Right atrium auricular region (tissue), 2 donors: ENCODE measurements at regions not wholly inside any gene's neighbourhood (a gene's known extent, or its start where the extent isn't known, plus 50 kb on each side); places are given as distances from the start of the nearest gene placed in this dataset.

Experiments used
- DNase-seq: peaks from one replicate; pipeline ENCODE4 v3.0.0-alpha.2; 2019; ENCODE audit warnings: low spot score
- H3K27ac ChIP-seq, 2 donors: fragments of 200-600 bp; sonication (generic); 1 replicate in 1 of 2; 2 replicates in 1 of 2; pipeline ENCODE4 v1.5.1; 2016 to 2019
- H3K27me3 ChIP-seq, 2 donors: fragments of 200-600 bp; sonication (generic); one replicate each; pipeline versions ENCODE4 v1.5.1 to v1.6.0; 2017 to 2019
- H3K36me3 ChIP-seq: fragments of 200-600 bp; sonication (generic); one replicate; pipeline ENCODE4 v1.5.1; 2016
- H3K4me1 ChIP-seq, 2 donors: fragments of 200-600 bp; sonication (generic); one replicate each; pipeline versions ENCODE4 v1.5.1 to v1.6.0; 2017 to 2019
- H3K4me3 ChIP-seq, 2 donors: fragments of 200-600 bp; sonication (generic); 1 replicate in 1 of 2; 2 replicates in 1 of 2; pipeline ENCODE4 v1.5.1; 2017 to 2019; ENCODE audit warnings: mild to moderate bottlenecking in 1 of 2, moderate library complexity in 1 of 2
- H3K9me3 ChIP-seq, 2 donors: fragments of 200-600 bp; sonication (generic); one replicate each; pipeline ENCODE4 v1.5.1; 2019
- TF ChIP-seq, protein P1 (sequence below), 2 donors: fragments of 200-600 bp; sonication (generic); IDR thresholded peaks; one replicate each; pipeline ENCODE4 v1.5.1; 2019; ENCODE audit warnings: antibody characterized with exemption in 2 of 2

DNA sequence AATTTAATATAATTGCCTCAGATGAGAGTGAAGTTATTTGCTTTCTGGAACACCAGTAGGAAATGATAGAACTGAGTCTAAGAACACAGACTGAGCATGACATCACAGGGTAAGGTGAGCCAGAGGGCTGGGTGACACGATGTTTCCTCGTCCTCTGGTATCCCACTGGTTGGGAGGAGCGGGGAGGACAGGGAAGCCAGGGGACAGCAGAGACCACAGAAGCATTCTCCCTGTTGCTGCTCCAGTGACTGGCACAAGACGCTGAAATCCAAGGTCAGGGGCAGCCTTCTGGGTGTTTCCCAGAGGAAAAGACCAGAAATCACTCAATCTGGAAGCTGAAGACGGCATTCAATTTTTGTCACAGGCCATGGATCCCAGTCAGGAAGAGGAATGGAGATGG is 363.4 kb upstream of the SOX11 start:
- H3K4me3 ChIP-seq = no peak overlapping the region
- H3K27me3 ChIP-seq = no peaks in the 10 kb centered on the region
- TF ChIP-seq, protein P1, sequence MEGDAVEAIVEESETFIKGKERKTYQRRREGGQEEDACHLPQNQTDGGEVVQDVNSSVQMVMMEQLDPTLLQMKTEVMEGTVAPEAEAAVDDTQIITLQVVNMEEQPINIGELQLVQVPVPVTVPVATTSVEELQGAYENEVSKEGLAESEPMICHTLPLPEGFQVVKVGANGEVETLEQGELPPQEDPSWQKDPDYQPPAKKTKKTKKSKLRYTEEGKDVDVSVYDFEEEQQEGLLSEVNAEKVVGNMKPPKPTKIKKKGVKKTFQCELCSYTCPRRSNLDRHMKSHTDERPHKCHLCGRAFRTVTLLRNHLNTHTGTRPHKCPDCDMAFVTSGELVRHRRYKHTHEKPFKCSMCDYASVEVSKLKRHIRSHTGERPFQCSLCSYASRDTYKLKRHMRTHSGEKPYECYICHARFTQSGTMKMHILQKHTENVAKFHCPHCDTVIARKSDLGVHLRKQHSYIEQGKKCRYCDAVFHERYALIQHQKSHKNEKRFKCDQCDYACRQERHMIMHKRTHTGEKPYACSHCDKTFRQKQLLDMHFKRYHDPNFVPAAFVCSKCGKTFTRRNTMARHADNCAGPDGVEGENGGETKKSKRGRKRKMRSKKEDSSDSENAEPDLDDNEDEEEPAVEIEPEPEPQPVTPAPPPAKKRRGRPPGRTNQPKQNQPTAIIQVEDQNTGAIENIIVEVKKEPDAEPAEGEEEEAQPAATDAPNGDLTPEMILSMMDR (IDR thresholded peaks at IDR 0.05) = peak in 1 of 2 donors; percentile 23
- H3K4me1 ChIP-seq = no peaks in the 10 kb centered on the region
- H3K9me3 ChIP-seq = no peaks in the 10 kb centered on the region
- no peak overlapping the region for H3K27ac ChIP-seq
- no peaks in the 10 kb centered on the region for H3K36me3 ChIP-seq
- no peak for DNase-seq

DNA sequence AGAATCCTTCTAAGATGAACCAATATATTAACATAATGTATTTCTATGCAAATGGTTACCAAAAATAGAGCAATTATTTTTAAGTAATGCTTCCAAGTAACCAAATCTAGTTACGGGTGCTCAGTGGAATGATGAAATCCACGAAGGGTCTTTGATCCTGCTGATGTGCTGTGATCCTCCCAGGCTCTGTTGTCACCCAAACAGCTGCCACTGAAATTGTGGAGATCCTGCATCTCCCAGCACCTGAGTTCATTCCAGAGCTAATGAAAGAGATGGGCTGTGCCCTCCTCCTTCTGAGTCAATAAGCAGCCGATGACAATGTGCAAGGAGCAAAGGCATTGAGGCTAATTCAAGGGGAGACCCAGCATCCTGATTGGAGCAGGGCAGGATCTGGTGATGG is 362.4 kb upstream of the SOX11 start:
- Histone ChIP-seq H3K4me1 (no peaks in the 10 kb centered on the region), H3K27ac (no peak overlapping the region), H3K4me3 (no peak overlapping the region), H3K9me3 (no peaks in the 10 kb centered on the region), H3K27me3 (no peaks in the 10 kb centered on the region), H3K36me3 (no peaks in the 10 kb centered on the region)
- TF ChIP-seq, protein P1 (IDR thresholded peaks at IDR 0.05) = no peak
- DNase-seq = no peak

DNA sequence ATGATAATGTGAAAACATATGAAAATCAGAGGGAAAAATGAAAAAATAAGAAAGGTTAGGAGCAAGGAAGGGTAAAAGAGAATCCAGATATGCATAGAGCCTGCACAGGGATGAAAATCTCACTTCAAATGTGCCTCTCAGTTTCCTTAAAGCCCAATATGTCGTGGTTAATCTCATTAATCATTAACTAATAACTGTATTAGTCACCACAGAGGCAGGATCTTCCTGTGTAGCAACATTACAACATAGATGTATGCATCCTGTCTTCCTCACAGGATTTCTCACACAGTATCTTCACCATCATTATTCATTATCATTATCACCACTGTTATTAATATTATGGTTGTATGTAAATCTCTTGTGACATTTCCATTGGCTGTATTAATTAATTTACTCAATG is 361.2 kb upstream of the SOX11 start:
- no peak for DNase-seq
- Histone ChIP-seq H3K9me3 (no peaks in the 10 kb centered on the region), H3K27ac (no peak overlapping the region), H3K4me1 (no peaks in the 10 kb centered on the region), H3K4me3 (no peak overlapping the region), H3K27me3 (no peaks in the 10 kb centered on the region), H3K36me3 (no peaks in the 10 kb centered on the region)
- TF ChIP-seq, protein P1 (IDR thresholded peaks at IDR 0.05) = no peak

DNA sequence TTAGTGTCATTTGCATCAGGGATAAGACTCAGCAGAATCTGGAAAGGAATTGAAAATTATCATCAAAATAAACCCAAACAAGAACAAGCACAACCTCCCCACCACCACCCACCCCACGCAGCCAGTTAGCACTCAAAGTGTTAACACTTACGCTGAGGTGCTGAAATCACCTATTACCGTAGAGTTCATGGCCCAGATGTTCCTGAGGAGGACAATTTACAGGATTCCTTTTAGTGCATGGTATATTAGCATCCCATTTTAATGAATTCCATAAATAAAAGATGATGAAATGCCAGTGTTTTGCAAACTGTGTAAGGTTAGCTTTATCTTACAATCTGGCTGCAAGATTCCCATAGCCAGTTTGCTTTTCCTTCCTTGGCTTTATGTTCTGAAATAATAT is 359.3 kb upstream of the SOX11 start:
- TF ChIP-seq, protein P1 (IDR thresholded peaks at IDR 0.05) = no peak
- Histone ChIP-seq H3K36me3 (no peaks in the 10 kb centered on the region), H3K27ac (no peak overlapping the region), H3K4me3 (no peak overlapping the region), H3K4me1 (no peaks in the 10 kb centered on the region), H3K27me3 (no peaks in the 10 kb centered on the region), H3K9me3 (no peaks in the 10 kb centered on the region)
- DNase-seq = no peak

DNA sequence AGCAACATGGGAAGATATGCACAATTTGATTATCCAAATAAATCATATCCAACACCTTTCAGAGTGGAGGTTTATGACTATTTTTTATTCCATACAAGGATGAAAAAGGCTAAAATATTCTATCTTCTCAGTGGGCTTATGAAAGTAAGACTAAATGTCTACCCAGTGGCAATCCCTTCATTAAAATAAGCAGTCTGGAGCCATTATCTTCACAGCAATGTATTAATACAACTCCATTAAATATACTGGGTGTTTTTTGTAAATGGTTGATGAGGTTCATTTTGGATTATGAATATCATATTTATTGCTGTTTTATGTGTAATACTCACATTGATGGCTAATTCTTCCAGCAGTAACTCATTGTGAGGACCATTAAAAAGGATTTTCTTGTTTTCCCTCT is 352.7 kb upstream of the SOX11 start:
- H3K4me3 ChIP-seq = no peak overlapping the region
- TF ChIP-seq, protein P1 (IDR thresholded peaks at IDR 0.05) = no peak
- no peak for DNase-seq
- H3K4me1 ChIP-seq = no peaks in the 10 kb centered on the region
- no peaks in the 10 kb centered on the region for H3K27me3 ChIP-seq
- no peaks in the 10 kb centered on the region for H3K36me3 ChIP-seq
- H3K27ac ChIP-seq = no peak overlapping the region
- H3K9me3 ChIP-seq = no peaks in the 10 kb centered on the region

DNA sequence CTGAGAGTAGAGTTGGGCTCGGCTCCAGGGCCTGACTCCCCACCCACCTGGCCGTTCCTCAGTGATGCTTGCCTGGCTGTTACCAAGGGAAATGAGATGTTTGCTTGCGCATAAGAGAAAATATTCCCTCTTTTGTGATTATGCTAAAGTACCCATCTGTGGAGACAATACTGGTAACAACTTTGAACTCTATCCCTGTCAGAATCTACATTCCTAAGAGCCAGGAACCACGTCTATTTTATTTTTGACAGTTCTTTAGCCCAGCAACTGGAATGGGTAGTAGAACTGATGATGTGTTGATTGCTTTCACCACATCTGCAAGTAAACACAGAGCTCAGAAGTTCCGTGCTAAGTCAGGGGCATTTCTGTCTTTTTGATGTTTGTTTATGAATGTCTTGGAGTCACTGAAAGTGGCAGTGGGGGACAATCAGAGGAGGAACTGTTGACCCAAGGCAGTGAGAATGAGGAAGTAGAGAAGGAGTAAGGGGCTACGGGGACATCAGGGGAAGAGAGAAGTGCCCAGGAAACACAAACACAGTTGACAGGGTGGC is 348.3 kb upstream of the SOX11 start:
- TF ChIP-seq, protein P1 (IDR thresholded peaks at IDR 0.05) = no peak
- no peaks in the 10 kb centered on the region for H3K4me1 ChIP-seq
- no peaks in the 10 kb centered on the region for H3K36me3 ChIP-seq
- H3K27me3 ChIP-seq = no peaks in the 10 kb centered on the region
- no peaks in the 10 kb centered on the region for H3K9me3 ChIP-seq
- H3K27ac ChIP-seq = no peak overlapping the region
- H3K4me3 ChIP-seq = no peak overlapping the region
- DNase-seq = no peak
